Mammary epithelial cell (primary cell): ENCODE measurements at regions not wholly inside any gene's neighbourhood (a gene's known extent, or its start where the extent isn't known, plus 50 kb on each side); places are given as distances from the start of the nearest gene placed in this dataset.

Experiments used
- CTCF ChIP-seq, 2 donors: IDR thresholded peaks in 1 of 2; conservative IDR thresholded peaks in 1 of 2; 2 replicates each; pipeline ENCODE4 v1.5.1; 2011 to 2012; ENCODE audit warnings: inconsistent platforms in 2 of 2, low read length in 2 of 2, mild to moderate bottlenecking in 2 of 2, control low read depth in 1 of 2, low read depth in 1 of 2; ENCODE audit not compliant: insufficient read depth in 1 of 2; ENCODE audit errors: extremely low read depth in 1 of 2
- EZH2 ChIP-seq: IDR thresholded peaks from 2 replicates; pipeline ENCODE4 v1.6.1; 2012; ENCODE audit warnings: low read length, inconsistent platforms, borderline replicate concordance

GRCh38 chr21:45343891-45344290 is 56.2 kb upstream of the POFUT2 start:
- TF ChIP-seq CTCF (conservative IDR thresholded peaks at IDR 0.05 in 1 of 2, IDR thresholded peaks at IDR 0.05 in 1 of 2; ENCODE audit: extremely low read depth in 1 of 2, insufficient read depth in 1 of 2, low read depth in 1 of 2, low read length in 2 of 2) (no peak), EZH2 (no peak)
